Ishikawa (cell line): ENCODE measurements at regions not wholly inside any gene's neighbourhood (a gene's known extent, or its start where the extent isn't known, plus 50 kb on each side); places are given as distances from the start of the nearest gene placed in this dataset.

Experiments used
- CEBPB ChIP-seq: IDR thresholded peaks from 2 replicates; pipeline ENCODE4 v1.6.1; 2012
- RAD21 ChIP-seq: IDR thresholded peaks from 2 replicates; pipeline ENCODE4 v1.6.1; 2012; ENCODE audit warnings: low read depth

DNA sequence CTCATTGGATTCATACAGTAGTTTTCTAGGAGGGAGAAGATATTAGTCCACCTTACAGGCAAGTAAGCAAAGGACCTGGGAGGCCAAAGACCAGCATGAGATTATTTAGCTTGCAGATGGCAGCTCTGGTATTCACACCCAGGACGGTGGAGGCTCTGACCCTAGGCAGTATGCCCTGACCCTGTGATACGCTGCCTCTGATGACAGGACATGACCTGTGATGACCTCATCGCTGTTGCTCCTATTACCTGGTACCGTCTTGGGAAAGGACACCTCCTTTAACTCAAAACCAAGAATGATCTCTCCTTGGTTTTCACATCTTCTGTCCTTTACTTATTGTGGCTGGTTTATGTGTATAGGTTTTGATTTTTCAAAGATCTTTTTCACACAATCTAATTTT is 298.6 kb downstream of the CLIC5 start:
- no peak for TF ChIP-seq RAD21
- TF ChIP-seq CEBPB = no peak
